ENCODE measurements at regions not wholly inside any gene's neighbourhood (a gene's known extent, or its start where the extent isn't known, plus 50 kb on each side); places are given as distances from the start of the nearest gene placed in this dataset.

- CTCF ChIA-PET (ENCODE audit: unreplicated experiment): interaction anchor here (0.6 kb wide), 1 partner anchor 1206 kb away, joined by 3 read pairs; no protein-coding TSS in a partner anchor
Measured at GRCh38 chr2:217555081-217555876, 447.5 kb downstream of the TNS1 start.

GRCh38 chr2:217553679-217554078, 449.1 kb downstream of the TNS1 start:
- H3K36me3 ChIP-seq (ENCODE audit: insufficient read depth, low read length): no peaks in the 10 kb centered on the region
- no peaks in the 10 kb centered on the region for H3K79me2 ChIP-seq (ENCODE audit: insufficient read depth, low read depth, low read length)
- no peak for DNase-seq (ENCODE audit: low spot score)
- intact Hi-C loops (cut with micrococcal nuclease; ENCODE audit: unreplicated experiment): no loop called here
- H3K9me3 ChIP-seq (ENCODE audit: low read length): no peaks in the 10 kb centered on the region
- BruUV-seq (replicated peaks): no TSS peak
- H2AFZ ChIP-seq (ENCODE audit: low read length): no peak overlapping the region
- no peaks in the 10 kb centered on the region for H3K4me1 ChIP-seq (ENCODE audit: insufficient read depth, low read length, poor library complexity, severe bottlenecking)
- no peak overlapping the region for H3K4me2 ChIP-seq (ENCODE audit: low read length)
- ChIA-PET POLR2A (interaction anchor here (1.0 kb wide), 1 partner anchor 695 kb away, joined by 3 read pairs; no protein-coding TSS in a partner anchor), CTCF (ENCODE audit: unreplicated experiment) (no interaction called here)
- H3K9me2 ChIP-seq (ENCODE audit: insufficient read depth, low read length): no peaks in the 10 kb centered on the region
- TF ChIP-seq EZH2phosphoT487 (IDR thresholded peaks at IDR 0.05; ENCODE audit: borderline replicate concordance, low read depth, low read length) (no peak), CTCF (conservative IDR thresholded peaks at IDR 0.05; ENCODE audit: low read length) (no peak)
- no peak overlapping the region for H3K27ac ChIP-seq (ENCODE audit: low read depth, low read length, poor library complexity, severe bottlenecking)
- H3K4me3 ChIP-seq (ENCODE audit: low read depth, low read length, poor library complexity, severe bottlenecking): no peak overlapping the region
- H4K20me1 ChIP-seq (ENCODE audit: insufficient read depth, low read length): no peaks in the 10 kb centered on the region

More at GRCh38 chr2:217555081-217555876, 447.5 kb downstream of the TNS1 start:
- Histone ChIP-seq H3K9me2 (ENCODE audit: insufficient read depth, low read length) (no peaks in the 10 kb centered on the region), H3K36me3 (ENCODE audit: insufficient read depth, low read length) (no peaks in the 10 kb centered on the region), H4K20me1 (ENCODE audit: insufficient read depth, low read length) (no peaks in the 10 kb centered on the region), H3K4me3 (ENCODE audit: low read depth, low read length, poor library complexity, severe bottlenecking) (no peak overlapping the region), H3K4me2 (ENCODE audit: low read length) (no peak overlapping the region), H3K27ac (ENCODE audit: low read depth, low read length, poor library complexity, severe bottlenecking) (no peak overlapping the region), H3K79me2 (ENCODE audit: insufficient read depth, low read depth, low read length) (no peaks in the 10 kb centered on the region), H3K9me3 (ENCODE audit: low read length) (no peaks in the 10 kb centered on the region), H2AFZ (ENCODE audit: low read length) (no peak overlapping the region), H3K4me1 (ENCODE audit: insufficient read depth, low read length, poor library complexity, severe bottlenecking) (no peaks in the 10 kb centered on the region)
- POLR2A ChIA-PET: interaction anchor here (0.6 kb wide), 1 partner anchor 24 kb away, joined by 3 read pairs; no protein-coding TSS in a partner anchor
- intact Hi-C loops (cut with micrococcal nuclease; ENCODE audit: unreplicated experiment): no loop called here
- TF ChIP-seq CTCF (conservative IDR thresholded peaks at IDR 0.05; ENCODE audit: low read length): no peak
- TF ChIP-seq EZH2phosphoT487 (IDR thresholded peaks at IDR 0.05; ENCODE audit: borderline replicate concordance, low read depth, low read length): no peak
- BruUV-seq (replicated peaks): no TSS peak
- no peak for DNase-seq (ENCODE audit: low spot score)

DNA sequence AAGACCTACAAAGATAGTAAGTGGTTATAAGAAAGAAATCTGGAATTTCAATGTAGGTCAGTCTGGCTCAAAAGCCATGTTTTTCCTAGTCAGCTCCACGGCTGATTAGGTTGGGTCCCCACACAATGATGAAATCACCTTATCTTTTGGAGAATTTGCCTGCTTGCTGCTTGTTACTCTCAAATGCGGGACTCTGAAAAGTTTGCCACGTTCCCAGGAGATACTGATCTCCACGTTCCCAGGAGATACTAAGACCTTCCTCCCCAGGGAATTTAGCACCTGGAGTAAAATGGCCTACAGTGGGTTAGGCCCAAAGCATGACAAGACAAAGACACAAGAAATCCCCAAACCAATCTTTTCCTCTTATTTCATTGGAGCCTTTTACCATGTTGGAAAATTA, 449.6 kb downstream of the TNS1 start:
- CTCF ChIA-PET (ENCODE audit: unreplicated experiment): no interaction called here
- Histone ChIP-seq H2AFZ (ENCODE audit: low read length) (no peak overlapping the region), H4K20me1 (ENCODE audit: insufficient read depth, low read length) (no peaks in the 10 kb centered on the region), H3K9me2 (ENCODE audit: insufficient read depth, low read length) (no peaks in the 10 kb centered on the region), H3K9me3 (ENCODE audit: low read length) (no peaks in the 10 kb centered on the region), H3K4me2 (ENCODE audit: low read length) (no peak overlapping the region), H3K36me3 (ENCODE audit: insufficient read depth, low read length) (no peaks in the 10 kb centered on the region), H3K4me3 (ENCODE audit: low read depth, low read length, poor library complexity, severe bottlenecking) (no peak overlapping the region), H3K79me2 (ENCODE audit: insufficient read depth, low read depth, low read length) (no peaks in the 10 kb centered on the region), H3K4me1 (ENCODE audit: insufficient read depth, low read length, poor library complexity, severe bottlenecking) (no peaks in the 10 kb centered on the region), H3K27ac (ENCODE audit: low read depth, low read length, poor library complexity, severe bottlenecking) (no peak overlapping the region)
- TF ChIP-seq CTCF (conservative IDR thresholded peaks at IDR 0.05; ENCODE audit: low read length): no peak
- TF ChIP-seq EZH2phosphoT487 (IDR thresholded peaks at IDR 0.05; ENCODE audit: borderline replicate concordance, low read depth, low read length): no peak
- intact Hi-C loops (cut with micrococcal nuclease; ENCODE audit: unreplicated experiment): no loop called here
- DNase-seq (ENCODE audit: low spot score): no peak
- POLR2A ChIA-PET: no interaction called here
- no TSS peak for BruUV-seq (replicated peaks)
